H9 (cell line): ENCODE measurements at regions not wholly inside any gene's neighbourhood (a gene's known extent, or its start where the extent isn't known, plus 50 kb on each side); places are given as distances from the start of the nearest gene placed in this dataset.

Experiments used
- DNase-seq: peaks from one replicate; pipeline ENCODE4 v3.0.0-alpha.2; 2017
- H2AFZ ChIP-seq: one replicate; pipeline ENCODE4 v1.6.1; 2013; ENCODE audit warnings: mild to moderate bottlenecking, low read length, control low read depth, moderate library complexity
- H2AK5ac ChIP-seq: 2 replicates; pipeline ENCODE4 v1.6.1; 2013; ENCODE audit warnings: low read length, control low read depth, mixed read lengths; ENCODE audit not compliant: insufficient read length
- H2BK120ac ChIP-seq: one replicate; pipeline ENCODE4 v1.6.1; 2013; ENCODE audit warnings: low read depth, mild to moderate bottlenecking, low read length, control low read depth, inconsistent platforms; ENCODE audit not compliant: poor library complexity, severe bottlenecking
- H2BK12ac ChIP-seq: 2 replicates; pipeline ENCODE4 v1.6.1; 2013; ENCODE audit warnings: low read length, control low read depth, mixed read lengths, low read depth; ENCODE audit not compliant: insufficient read length
- H2BK15ac ChIP-seq: 2 replicates; pipeline ENCODE4 v1.6.1; 2013; ENCODE audit warnings: low read depth, low read length, control low read depth
- H2BK20ac ChIP-seq: one replicate; pipeline ENCODE4 v1.6.1; 2013; ENCODE audit warnings: low read depth, mild to moderate bottlenecking, low read length, control low read depth, inconsistent platforms; ENCODE audit not compliant: poor library complexity, severe bottlenecking
- H2BK5ac ChIP-seq: 2 replicates; pipeline ENCODE4 v1.6.1; 2013; ENCODE audit warnings: low read length, control low read depth, mixed read lengths; ENCODE audit not compliant: insufficient read length
- H3K14ac ChIP-seq: 2 replicates; pipeline ENCODE4 v1.6.1; 2013; ENCODE audit warnings: low read length, control low read depth; ENCODE audit not compliant: insufficient read depth
- H3K18ac ChIP-seq: 2 replicates; pipeline ENCODE4 v1.6.1; 2013; ENCODE audit warnings: low read depth, mild to moderate bottlenecking, mixed read lengths, low read length, control low read depth; ENCODE audit not compliant: insufficient read length
- H3K23ac ChIP-seq: 2 replicates; pipeline ENCODE4 v1.6.1; 2013; ENCODE audit warnings: low read length, control low read depth, mixed read lengths, low read depth; ENCODE audit not compliant: insufficient read length
- H3K23me2 ChIP-seq: 2 replicates; pipeline ENCODE4 v1.6.1; 2013; ENCODE audit warnings: low read depth, mild to moderate bottlenecking, mixed read lengths, low read length, control low read depth; ENCODE audit not compliant: insufficient read length, poor library complexity, severe bottlenecking
- H3K27ac ChIP-seq: 2 replicates; pipeline ENCODE4 v1.5.1; 2013; ENCODE audit warnings: low read length, control low read depth, mixed read lengths, low read depth; ENCODE audit not compliant: insufficient read length
- H3K27me3 ChIP-seq: 2 replicates; pipeline ENCODE4 v1.6.1; 2013; ENCODE audit warnings: low read length, control low read depth, inconsistent platforms; ENCODE audit not compliant: insufficient read depth
- H3K4ac ChIP-seq: 2 replicates; pipeline ENCODE4 v1.6.1; 2013; ENCODE audit warnings: low read depth, mild to moderate bottlenecking, control low read depth, inconsistent platforms, low read length, moderate library complexity
- H3K4me1 ChIP-seq: 2 replicates; pipeline ENCODE4 v1.6.1; 2013; ENCODE audit warnings: low read length, control low read depth, inconsistent platforms; ENCODE audit not compliant: insufficient read depth
- H3K4me2 ChIP-seq: 2 replicates; pipeline ENCODE4 v1.6.1; 2013; ENCODE audit warnings: low read length, control low read depth, mixed read lengths; ENCODE audit not compliant: insufficient read length, insufficient read depth
- H3K56ac ChIP-seq: 2 replicates; pipeline ENCODE4 v1.6.1; 2013; ENCODE audit warnings: low read depth, mild to moderate bottlenecking, mixed read lengths, low read length, control low read depth; ENCODE audit not compliant: insufficient read length
- H3K79me1 ChIP-seq: 2 replicates; pipeline ENCODE4 v1.6.1; 2013; ENCODE audit warnings: low read depth, mild to moderate bottlenecking, moderate library complexity, low read length, control low read depth, inconsistent platforms; ENCODE audit not compliant: insufficient read depth, poor library complexity, severe bottlenecking
- H3K79me2 ChIP-seq: 2 replicates; pipeline ENCODE4 v1.6.1; 2013; ENCODE audit warnings: low read length, control low read depth, inconsistent platforms; ENCODE audit not compliant: insufficient read depth
- H3K9ac ChIP-seq: 2 replicates; pipeline ENCODE4 v1.6.1; 2013; ENCODE audit warnings: low read length, control low read depth, mixed read lengths; ENCODE audit not compliant: insufficient read length; ENCODE audit errors: extremely low read depth
- H3K9me3 ChIP-seq: one replicate; pipeline ENCODE4 v1.6.1; 2013; ENCODE audit warnings: low read depth, low read length, inconsistent platforms; ENCODE audit not compliant: control insufficient read depth
- H3T11ph ChIP-seq: one replicate; pipeline ENCODE4 v1.6.1; 2013; ENCODE audit warnings: mild to moderate bottlenecking, low read length, control low read depth, inconsistent platforms
- H4K20me1 ChIP-seq: one replicate; pipeline ENCODE4 v1.6.1; 2013; ENCODE audit not compliant: control insufficient read depth, insufficient read length, insufficient read depth
- H4K5ac ChIP-seq: 2 replicates; pipeline ENCODE4 v1.6.1; 2013; ENCODE audit warnings: low read depth, mild to moderate bottlenecking, mixed read lengths, low read length, control low read depth; ENCODE audit not compliant: insufficient read length
- H4K8ac ChIP-seq: replicated peaks from 2 replicates; pipeline ENCODE4 v1.6.1; 2013; ENCODE audit warnings: low read length, control low read depth, mixed read lengths, low read depth; ENCODE audit not compliant: insufficient read length
- H4K91ac ChIP-seq: 2 replicates; pipeline ENCODE4 v1.6.1; 2013; ENCODE audit warnings: low read depth, mild to moderate bottlenecking, moderate library complexity, mixed read lengths, low read length, control low read depth; ENCODE audit not compliant: insufficient read length
- H3K27ac Mint-ChIP-seq, 3 experiments: 2 replicates in 2 of 3; 3 replicates in 1 of 3; pipeline ENCODE4 v1.8.0; 2020 to 2021; ENCODE audit warnings: mixed read lengths in 3 of 3, mild to moderate bottlenecking in 1 of 3, moderate library complexity in 1 of 3
- H3K27me3 Mint-ChIP-seq: 2 replicates; pipeline ENCODE4 v1.8.0; 2021; ENCODE audit warnings: low read depth, mild to moderate bottlenecking, moderate library complexity, mixed read lengths
- H3K36me3 Mint-ChIP-seq, 3 experiments: 2 replicates in 2 of 3; 3 replicates in 1 of 3; pipeline ENCODE4 v1.8.0; 2020 to 2021; ENCODE audit warnings: low read depth in 3 of 3, mixed read lengths in 3 of 3; ENCODE audit not compliant: insufficient read depth in 1 of 3
- H3K4me1 Mint-ChIP-seq, 2 experiments: 2 replicates each; pipeline ENCODE4 v1.8.0; 2020; ENCODE audit warnings: mixed read lengths in 2 of 2
- H3K4me3 Mint-ChIP-seq, 2 experiments: 2 replicates in 1 of 2; 3 replicates in 1 of 2; pipeline ENCODE4 v1.8.0; 2020 to 2021; ENCODE audit warnings: mild to moderate bottlenecking in 2 of 2, mixed read lengths in 2 of 2, moderate library complexity in 1 of 2
- H3K9me3 Mint-ChIP-seq, 2 experiments: 2 replicates in 1 of 2; 3 replicates in 1 of 2; pipeline ENCODE4 v1.8.0; 2020; ENCODE audit warnings: mild to moderate bottlenecking in 2 of 2, mixed read lengths in 2 of 2, moderate library complexity in 1 of 2
- WGBS: extraction: QIAGEN DNeasy Blood & Tissue Kit; methylation state at CpG from one replicate; pipeline ENCODE4 v1.1.7; 2013; ENCODE audit warnings: missing lambda C conversion rate, low lambda C conversion rate, mixed read lengths; ENCODE audit not compliant: insufficient read length; ENCODE audit errors: extremely low coverage; 5-methylcytosine and 5-hydroxymethylcytosine counted together
- TF ChIP-seq, protein P1 (sequence below): fragments of 200-600 bp; sonication (generic); conservative IDR thresholded peaks from 3 replicates; pipeline ENCODE4 v1.8.0; 2021; ENCODE audit warnings: antibody characterized with exemption, mild to moderate bottlenecking

DNA sequence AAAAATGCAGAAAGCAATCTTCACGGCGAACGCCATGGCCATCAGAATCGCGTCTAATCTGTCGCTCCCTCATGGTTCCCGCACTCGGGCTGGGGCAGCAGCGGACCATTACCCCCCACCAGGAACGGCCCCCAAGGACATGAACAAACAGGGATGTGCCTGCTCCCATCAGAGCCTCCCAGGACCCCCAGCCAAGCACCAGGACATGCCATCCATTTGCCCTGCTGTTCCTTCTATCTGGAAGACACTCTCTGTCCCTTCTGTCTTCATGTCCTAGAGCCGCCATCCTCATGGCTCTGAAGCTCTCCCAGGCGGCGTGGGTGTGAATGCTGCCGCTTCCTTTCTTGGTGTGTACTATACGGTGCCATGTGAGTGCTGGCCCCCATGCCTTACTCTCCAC is 371.8 kb downstream of the BCL11B start:
- no peaks in the 10 kb centered on the region for H3K27me3 ChIP-seq
- Mint-ChIP-seq H3K36me3 (peaks cover 0 to 4% (median 0%) of the 10 kb centered on the region in 3 experiments; a peak in 3 of 7 replicates), H3K27me3 (peaks cover 26% of the 10 kb centered on the region), H3K27ac (no peak overlapping the region), H3K4me1 (peaks cover 24 to 28% of the 10 kb centered on the region in 2 experiments), H3K9me3 (peaks cover 8 to 10% of the 10 kb centered on the region in 2 experiments; a peak in 4 of 5 replicates), H3K4me3 (no peak overlapping the region)
- H3K79me2 ChIP-seq, result no peaks in the 10 kb centered on the region
- no peak overlapping the region for H2AK5ac ChIP-seq
- no peak overlapping the region for H3K27ac ChIP-seq
- no CpG with 5 or more reads among the region's 15 CpGs for WGBS
- H3K23ac ChIP-seq, result no peak overlapping the region
- TF ChIP-seq, protein P1, sequence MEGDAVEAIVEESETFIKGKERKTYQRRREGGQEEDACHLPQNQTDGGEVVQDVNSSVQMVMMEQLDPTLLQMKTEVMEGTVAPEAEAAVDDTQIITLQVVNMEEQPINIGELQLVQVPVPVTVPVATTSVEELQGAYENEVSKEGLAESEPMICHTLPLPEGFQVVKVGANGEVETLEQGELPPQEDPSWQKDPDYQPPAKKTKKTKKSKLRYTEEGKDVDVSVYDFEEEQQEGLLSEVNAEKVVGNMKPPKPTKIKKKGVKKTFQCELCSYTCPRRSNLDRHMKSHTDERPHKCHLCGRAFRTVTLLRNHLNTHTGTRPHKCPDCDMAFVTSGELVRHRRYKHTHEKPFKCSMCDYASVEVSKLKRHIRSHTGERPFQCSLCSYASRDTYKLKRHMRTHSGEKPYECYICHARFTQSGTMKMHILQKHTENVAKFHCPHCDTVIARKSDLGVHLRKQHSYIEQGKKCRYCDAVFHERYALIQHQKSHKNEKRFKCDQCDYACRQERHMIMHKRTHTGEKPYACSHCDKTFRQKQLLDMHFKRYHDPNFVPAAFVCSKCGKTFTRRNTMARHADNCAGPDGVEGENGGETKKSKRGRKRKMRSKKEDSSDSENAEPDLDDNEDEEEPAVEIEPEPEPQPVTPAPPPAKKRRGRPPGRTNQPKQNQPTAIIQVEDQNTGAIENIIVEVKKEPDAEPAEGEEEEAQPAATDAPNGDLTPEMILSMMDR, result no peak
- no peak overlapping the region for H3K56ac ChIP-seq
- H4K91ac ChIP-seq, result no peak overlapping the region
- H3K4ac ChIP-seq, result no peak overlapping the region
- H3K18ac ChIP-seq, result no peak overlapping the region
- no peak for DNase-seq
- H3K9me3 ChIP-seq, result no peaks in the 10 kb centered on the region
- H3K4me2 ChIP-seq, result no peak overlapping the region
- H3K9ac ChIP-seq, result no peak overlapping the region
- no peak overlapping the region for H2BK120ac ChIP-seq
- no peaks in the 10 kb centered on the region for H3K79me1 ChIP-seq
- no peak overlapping the region for H4K8ac ChIP-seq
- no peak overlapping the region for H2BK15ac ChIP-seq
- no peak overlapping the region for H3T11ph ChIP-seq
- no peak overlapping the region for H2BK12ac ChIP-seq
- no peak overlapping the region for H2BK20ac ChIP-seq
- no peak overlapping the region for H2AFZ ChIP-seq
- no peaks in the 10 kb centered on the region for H3K23me2 ChIP-seq
- H3K14ac ChIP-seq, result no peak overlapping the region
- H2BK5ac ChIP-seq, result no peak overlapping the region
- no peaks in the 10 kb centered on the region for H4K20me1 ChIP-seq
- no peaks in the 10 kb centered on the region; the same call in 1 of the 2 replicates for H3K4me1 ChIP-seq
- no peak overlapping the region for H4K5ac ChIP-seq
